T-helper 2 cell treated with Interferon-gamma antibody and Interleukin-4, amounts not matched to agents 100 ng/mL and 5 ng/mL, for 36 hours (primary cell): ENCODE measurements at regions not wholly inside any gene's neighbourhood (a gene's known extent, or its start where the extent isn't known, plus 50 kb on each side); places are given as distances from the start of the nearest gene placed in this dataset.

Experiments
- intact Hi-C: fragments of 100-400 bp; cut with micrococcal nuclease; formaldehyde crosslinking; loops from one replicate; pipeline ENCODE4 v1.15.1; 2023

DNA sequence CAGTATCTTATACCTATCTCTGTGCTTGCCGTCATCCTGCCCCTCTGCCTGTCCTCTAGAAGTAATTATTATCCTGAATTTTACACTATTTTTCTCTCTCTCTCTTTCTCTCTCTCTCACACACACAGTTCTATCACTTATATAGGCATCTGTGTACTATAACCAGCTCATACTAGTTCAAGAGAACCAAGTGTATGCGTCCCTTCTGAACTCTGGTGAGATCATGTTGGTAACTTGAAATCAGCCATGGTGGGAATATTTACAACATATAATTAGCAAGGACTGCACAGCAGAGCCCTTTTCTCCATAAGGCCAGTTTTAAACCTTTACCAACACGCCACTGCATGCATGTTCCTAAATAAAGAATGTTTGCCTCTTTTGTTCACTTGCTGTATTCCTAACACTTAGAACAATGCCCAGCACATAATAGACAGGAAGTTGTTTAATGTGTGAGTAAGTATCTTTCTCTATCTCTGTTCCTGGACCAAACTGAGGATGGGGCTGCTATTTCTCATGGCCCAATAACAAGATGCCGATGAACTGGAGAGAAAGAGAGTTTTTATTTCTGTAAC, 51.1 kb upstream of the IL21 start:
- intact Hi-C loops: no loop called here

DNA sequence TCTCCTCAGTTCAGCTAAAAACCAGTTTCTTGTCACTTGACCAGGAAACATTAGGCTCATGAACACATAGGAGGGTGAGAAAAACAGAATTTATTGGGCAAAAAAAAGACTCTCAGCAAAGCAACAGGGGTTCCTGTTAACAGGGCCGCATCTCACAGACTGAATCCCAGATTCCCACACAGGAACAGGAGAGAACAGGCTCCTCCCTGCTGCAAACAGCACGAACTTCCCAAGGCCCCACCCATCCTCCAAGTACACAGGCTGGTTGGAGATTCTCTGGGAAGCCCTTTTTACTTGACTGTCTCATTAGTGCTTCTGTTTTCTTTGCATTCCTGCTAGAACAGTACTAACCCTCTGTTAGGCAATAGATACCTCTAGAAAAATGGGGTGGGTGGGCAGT, 52.4 kb upstream of the IL21 start:
- intact Hi-C loops: no loop called here

DNA sequence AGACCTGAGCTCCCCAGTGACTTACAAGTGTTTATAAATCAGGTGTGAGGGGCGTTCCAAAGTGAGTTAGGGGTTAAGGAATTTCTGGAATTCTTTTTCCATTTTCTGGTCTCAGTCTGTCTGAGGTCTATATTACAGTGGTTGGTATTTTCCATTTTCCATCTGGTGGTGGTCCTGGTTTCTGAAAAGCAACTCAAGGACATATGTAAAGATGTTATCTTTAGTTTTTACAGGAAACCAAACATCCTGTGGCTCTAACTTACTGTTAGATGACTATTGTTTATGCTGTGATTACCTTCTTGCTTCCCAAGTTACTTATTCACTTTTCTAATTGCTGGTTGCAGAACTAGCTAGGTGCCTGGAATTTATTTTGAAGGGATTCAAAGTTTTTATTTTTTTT, 53.5 kb upstream of the IL21 start:
- intact Hi-C loops: loop anchor here (1.0 to 2.0 kb wide), 2 partner anchors 8 to 14 kb away; no protein-coding TSS in a partner anchor

DNA sequence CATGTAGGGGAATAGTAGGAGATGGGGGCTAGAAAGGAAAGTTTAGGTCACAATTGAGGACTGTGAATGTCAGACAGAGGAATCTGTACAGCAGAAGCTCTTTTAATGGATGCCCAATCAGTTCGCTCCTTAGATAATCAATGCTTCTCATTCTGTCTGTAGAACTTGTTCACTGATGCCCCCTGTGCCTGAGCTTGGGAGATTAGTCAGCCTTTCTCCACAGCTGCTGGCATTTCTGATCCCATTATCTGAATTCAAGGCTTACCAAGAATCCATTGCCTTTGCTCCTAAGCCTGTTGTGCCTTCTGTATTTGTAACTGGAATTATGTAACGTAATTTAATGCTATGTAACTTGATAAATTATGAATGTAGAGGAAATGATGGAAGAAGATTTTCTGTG, 53.2 kb upstream of the BBS12 start:
- intact Hi-C loops: no loop called here

DNA sequence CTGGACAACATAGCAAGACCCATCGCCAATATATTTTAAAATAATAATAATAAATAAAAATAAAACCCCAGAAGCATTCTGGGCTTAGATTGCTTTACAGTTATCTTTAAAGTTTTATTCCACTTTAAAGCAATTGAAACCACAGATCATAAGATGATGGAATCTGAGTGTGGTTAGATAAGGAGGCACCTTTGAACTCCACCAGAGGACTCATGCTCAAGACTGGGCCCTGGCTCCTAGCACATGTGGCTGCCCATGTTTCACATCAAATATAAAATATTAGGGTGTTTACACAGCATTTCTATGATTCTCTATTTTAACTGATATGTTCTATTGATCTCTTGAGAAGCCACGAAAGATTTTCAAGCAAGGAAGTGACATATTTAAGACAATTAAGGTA, 52.6 kb upstream of the BBS12 start:
- intact Hi-C loops: no loop called here

DNA sequence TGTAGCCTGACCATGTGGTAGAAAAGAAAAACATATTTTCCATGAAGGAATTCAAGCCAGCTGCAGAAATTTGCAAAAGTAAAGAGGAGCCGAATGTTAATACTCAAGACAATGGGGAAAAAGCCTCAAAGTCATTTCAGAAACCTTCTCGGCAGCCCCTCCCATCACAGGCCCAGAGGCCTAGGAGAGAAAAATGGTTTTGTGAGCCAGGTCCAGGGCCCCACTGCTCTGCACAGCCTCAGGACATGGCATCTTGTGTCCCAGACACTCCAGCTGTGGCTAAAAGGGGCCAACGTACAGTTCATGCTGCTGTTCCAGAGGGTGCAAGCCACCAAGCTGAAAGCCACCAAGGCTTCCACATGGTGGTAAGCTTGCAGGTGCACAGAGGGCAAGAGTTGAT, 50.9 kb upstream of the BBS12 start:
- intact Hi-C loops: no loop called here
